Suprapubic skin (tissue), 3 donors: ENCODE measurements at regions not wholly inside any gene's neighbourhood (a gene's known extent, or its start where the extent isn't known, plus 50 kb on each side); places are given as distances from the start of the nearest gene placed in this dataset.

Source experiments
- CTCF ChIP-seq, 2 donors: fragments of 200-600 bp in 1 of 2; fragments of 450-650 bp in 1 of 2; sonication (generic) in 1 of 2; IDR thresholded peaks; one replicate each; pipeline ENCODE4 v1.5.1; 2016 to 2019; ENCODE audit warnings: antibody characterized with exemption in 2 of 2, mild to moderate bottlenecking in 1 of 2, moderate library complexity in 1 of 2
- POLR2A ChIP-seq, 2 donors: fragments of 450-650 bp; IDR thresholded peaks; one replicate each; pipeline ENCODE4 v1.6.1; 2017; ENCODE audit warnings: antibody characterized with exemption in 2 of 2, mild to moderate bottlenecking in 2 of 2, moderate library complexity in 2 of 2

- TF ChIP-seq CTCF (IDR thresholded peaks at IDR 0.05) (no peak), POLR2A (IDR thresholded peaks at IDR 0.05) (no peak)
Measured at GRCh38 chr6:92114797-92115196, 1304.6 kb downstream of the EPHA7 start.
